ENCODE measurements at regions not wholly inside any gene's neighbourhood (a gene's known extent, or its start where the extent isn't known, plus 50 kb on each side); places are given as distances from the start of the nearest gene placed in this dataset.

- no peak for TF ChIP-seq CTCF (IDR thresholded peaks at IDR 0.05)
- TF ChIP-seq POLR2A (IDR thresholded peaks at IDR 0.05), result no peak
Measured at GRCh38 chr6:3943331-3943765, 94.2 kb downstream of the FAM50B start.
